Stimulated activated CD8-positive, alpha-beta memory T cell treated with anti-CD3 and anti-CD28 coated beads, Interleukin-15, amount 100 ng/mL, for 4 hours (primary cell): ENCODE measurements at regions not wholly inside any gene's neighbourhood (a gene's known extent, or its start where the extent isn't known, plus 50 kb on each side); places are given as distances from the start of the nearest gene placed in this dataset.
"Not testable (repeated sequence)": the region's sequence is repeated elsewhere in the genome, so short reads cannot be mapped to it uniquely, and the experiment has no call there.

ENCODE experiments used
- DNase-seq, 2 donors: peaks; one replicate each; pipeline ENCODE4 v3.0.0-alpha.2; 2020; ENCODE audit warnings: low read depth in 2 of 2

GRCh38 chr11:109933126-109933525, 160.1 kb upstream of the ZC3H12C start:
- DNase-seq: no peak

GRCh38 chr11:109934151-109934550, 159.0 kb upstream of the ZC3H12C start:
- no peak for DNase-seq

- no peak for DNase-seq
Observed at GRCh38 chr11:109936661-109937180, 156.5 kb upstream of the ZC3H12C start.

DNA sequence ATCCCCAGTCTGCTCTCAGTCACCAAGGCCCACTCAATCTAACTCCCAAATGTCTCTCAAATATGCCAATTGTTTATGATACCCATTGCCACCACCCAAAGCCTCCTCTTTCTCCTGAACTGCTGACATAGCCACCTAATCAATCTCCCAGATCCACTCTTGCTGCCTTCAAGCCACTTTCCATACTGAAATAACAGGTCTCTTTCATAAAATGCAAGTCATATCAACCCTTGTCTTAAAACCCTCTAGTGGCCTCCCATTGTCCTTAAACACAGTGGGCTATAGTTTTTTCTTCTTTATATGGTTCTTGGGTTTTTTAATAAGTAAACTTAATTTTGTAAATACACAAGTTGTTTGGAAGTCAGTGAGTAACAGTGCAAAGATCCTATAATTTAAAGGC, 155.2 kb upstream of the ZC3H12C start:
- no peak for DNase-seq

DNA sequence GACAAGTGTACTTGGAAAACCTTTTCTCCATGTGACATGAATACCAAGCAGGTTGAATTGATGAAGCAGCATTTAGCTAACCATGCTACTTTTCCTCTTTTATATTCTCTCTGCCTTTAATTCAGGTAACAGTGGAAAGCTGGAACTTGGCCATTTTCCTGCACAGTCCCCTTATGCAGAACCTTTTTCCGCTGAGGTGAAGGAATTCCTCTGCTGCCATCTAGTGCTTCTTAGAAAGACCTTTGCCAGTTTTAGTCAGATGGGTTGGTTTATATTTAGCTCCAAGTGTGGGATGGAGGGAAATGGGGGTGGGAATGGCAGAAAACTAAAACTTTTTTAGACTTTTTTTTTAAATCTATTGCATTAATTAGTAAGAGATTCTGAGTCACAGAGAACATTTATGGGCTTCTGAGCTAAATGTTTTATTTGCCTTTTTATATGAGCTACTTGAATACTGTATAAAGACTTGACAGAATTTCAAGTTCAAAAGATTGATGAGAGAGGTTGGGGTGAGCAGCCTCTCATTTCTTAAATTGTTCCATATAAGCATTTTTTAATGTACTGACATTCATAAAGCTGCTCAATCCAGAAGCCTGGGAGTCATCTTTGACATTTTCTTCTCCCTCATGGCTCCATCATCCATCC, 153.9 kb upstream of the ZC3H12C start:
- DNase-seq: no peak

GRCh38 chr11:109940816-109941215, 152.4 kb upstream of the ZC3H12C start:
- DNase-seq: no peak

- DNase-seq: no peak
Observed at GRCh38 chr11:109945626-109946321, 147.4 kb upstream of the ZC3H12C start.

- peak in 1 of 2 donors; percentile 5 for DNase-seq
Observed at GRCh38 chr11:109946322-109946846, 146.8 kb upstream of the ZC3H12C start.

DNA sequence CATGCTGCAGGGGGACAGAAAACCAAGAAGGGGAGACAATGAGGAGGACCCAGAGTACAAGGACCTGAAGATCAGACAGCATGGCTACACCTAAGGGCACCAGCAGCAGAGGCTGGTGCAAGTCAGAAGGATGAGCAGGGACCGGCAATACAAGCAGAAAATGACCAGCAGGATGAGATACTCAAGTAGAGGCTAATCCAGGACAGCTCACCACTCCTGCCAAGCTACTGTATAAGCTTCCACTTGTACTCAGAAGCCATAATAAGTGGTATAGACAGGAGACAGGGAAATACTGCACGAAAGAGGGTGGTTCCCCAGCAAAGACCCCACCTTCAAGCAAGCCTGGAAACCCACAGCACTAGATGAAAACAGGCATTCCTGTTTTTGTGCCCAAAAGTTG, 138.7 kb upstream of the ZC3H12C start:
- DNase-seq: no peak

DNA sequence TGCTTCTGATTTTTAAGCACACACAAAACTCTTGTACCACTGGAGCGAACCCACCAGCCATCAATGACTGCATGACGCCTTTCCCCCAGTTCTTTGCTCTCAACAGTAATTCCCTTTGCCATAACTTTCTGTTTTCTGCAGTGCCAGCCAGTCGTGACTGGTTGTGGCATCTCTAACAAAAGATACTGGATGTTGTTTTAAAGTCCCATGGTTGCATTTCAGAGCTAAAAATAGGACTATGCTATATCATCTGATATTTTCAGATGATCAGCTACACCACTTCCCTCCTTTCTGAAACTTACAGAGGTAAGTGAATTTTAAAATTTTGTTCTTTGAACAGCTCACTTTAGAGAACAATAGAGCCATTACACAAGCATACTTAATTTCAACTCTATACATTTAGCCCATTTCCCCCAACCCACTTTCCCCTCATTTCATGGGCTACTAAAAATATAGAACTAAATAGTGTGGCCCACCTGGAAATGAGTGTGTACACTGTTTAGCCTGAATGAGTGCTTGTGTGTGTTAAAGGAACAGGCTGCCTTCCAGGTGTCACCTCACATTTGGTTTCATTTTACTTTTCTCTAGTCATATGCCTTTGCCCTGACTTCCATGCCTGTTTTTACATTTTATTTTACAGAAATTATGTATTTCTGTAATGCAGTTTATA, 136.9 kb upstream of the ZC3H12C start:
- no peak for DNase-seq

DNA sequence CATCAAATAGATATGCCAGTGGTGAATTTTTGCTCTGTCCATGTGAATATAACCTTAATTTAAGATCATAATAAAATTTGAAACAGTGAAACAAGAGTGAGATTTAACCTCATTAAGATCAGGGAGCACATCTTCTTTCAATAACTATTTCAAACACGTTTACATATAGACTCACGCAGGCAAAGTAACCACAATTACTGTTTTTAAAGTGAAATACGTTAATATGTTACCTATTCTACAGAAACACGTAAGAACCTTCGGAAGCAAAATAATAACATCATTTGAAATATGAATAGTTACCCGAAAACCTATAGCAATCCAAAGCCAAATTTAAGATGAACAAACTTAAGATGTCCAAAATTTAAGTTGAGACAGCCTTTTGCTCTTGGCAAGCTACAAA, 136.2 kb upstream of the ZC3H12C start:
- DNase-seq: no peak

- no peak for DNase-seq
Observed at GRCh38 chr11:109957601-109958000, 135.6 kb upstream of the ZC3H12C start.

DNA sequence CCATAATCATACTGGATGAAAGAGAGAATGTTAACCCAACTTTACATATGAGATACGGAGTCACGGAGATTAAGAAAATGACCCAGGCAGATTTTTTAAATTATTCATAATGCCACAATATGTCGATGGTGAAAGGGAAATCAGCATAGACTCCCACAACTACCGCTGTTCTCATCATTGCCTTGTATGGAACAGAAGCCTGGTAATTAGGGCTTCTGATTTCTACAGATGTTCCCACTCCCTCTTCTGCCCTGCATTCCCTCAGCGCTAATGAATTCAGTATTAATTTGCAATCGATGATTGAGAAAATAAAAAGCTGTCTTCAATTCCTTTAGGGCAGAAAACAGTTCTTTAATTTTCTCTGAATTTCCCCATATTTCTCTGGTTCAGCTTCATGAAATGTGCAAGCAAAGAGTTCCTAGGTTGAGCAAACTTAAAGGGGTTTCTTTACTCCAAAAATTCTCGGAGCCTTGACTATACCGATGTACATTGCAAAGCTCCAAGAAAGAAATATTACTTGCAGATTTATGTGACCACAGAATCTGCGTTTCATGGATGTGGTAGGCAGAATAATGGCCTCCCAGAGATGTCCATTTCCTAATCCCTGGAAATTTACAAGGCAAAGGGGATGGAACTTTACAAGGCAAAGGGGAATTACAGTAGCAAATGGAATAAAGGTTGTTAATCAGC, 134.9 kb upstream of the ZC3H12C start:
- no peak for DNase-seq

DNA sequence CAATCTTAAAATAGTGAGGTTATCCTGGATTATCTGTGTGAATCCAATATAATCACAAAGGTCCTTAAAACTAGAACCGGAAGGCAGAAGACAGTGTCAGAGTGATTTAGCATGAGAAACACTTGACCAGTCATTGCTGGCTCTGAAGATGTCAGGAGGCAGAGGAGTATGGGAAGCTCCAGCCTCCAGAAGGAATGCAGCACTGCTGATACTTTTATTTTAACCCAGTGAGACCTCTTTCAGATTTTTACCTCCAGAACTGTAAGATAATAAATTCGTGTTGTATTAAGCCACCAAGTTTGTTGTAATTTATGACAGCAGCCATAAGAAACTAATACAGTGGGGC, 134.4 kb upstream of the ZC3H12C start:
- no peak for DNase-seq

DNA sequence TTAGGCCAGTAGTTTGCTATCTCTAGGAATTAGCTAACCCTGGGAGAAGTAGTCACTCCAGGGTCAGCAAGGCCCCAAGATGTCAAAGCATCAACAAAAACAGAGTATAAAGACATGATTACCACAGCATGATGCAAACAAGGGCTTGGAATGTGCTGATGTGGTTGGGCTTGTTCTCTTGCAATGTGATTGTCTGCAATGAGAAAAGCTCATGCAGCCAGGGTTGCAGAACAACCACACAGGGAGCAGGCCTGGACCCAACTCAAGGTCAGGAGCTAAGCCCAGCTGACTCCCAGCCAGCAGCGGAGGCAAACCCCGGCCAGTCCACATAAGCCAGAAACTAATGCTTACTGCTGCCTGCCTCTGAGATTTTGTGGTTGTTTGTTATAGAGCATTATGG, 132.4 kb upstream of the ZC3H12C start:
- no peak for DNase-seq

DNA sequence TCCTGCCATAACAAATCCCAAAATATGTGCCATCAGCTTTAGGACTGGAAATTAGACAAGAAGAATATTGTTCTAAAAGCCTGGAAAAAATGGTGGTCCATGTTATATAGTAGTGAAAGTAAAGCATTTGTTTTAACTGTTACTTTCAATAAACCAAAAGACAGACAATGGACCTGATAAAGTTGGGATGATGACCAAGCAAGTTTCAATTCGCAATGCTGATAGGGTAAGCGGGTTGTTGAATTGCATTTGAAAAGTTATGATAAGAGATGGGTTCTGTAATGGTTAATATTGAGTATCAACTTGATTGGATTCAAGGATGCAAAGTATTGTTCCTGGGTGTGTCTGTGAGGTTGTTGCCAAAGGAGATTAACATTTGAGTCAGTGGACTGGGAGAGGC, 131.9 kb upstream of the ZC3H12C start:
- no peak for DNase-seq

GRCh38 chr11:109963101-109963500, 130.1 kb upstream of the ZC3H12C start:
- DNase-seq: no peak

- no peak for DNase-seq
Observed at GRCh38 chr11:109964487-109964886, 128.7 kb upstream of the ZC3H12C start.

- DNase-seq: not testable (repeated sequence)
Observed at GRCh38 chr11:109965445-109965844, 127.7 kb upstream of the ZC3H12C start.

- DNase-seq: not testable (repeated sequence)
Observed at GRCh38 chr11:109965926-109966325, 127.3 kb upstream of the ZC3H12C start.

- not testable (repeated sequence) for DNase-seq
Observed at GRCh38 chr11:109967136-109967535, 126.1 kb upstream of the ZC3H12C start.

GRCh38 chr11:109968299-109968698, 124.9 kb upstream of the ZC3H12C start:
- DNase-seq: no peak
